HCT116 (cell line): ENCODE measurements at regions not wholly inside any gene's neighbourhood (a gene's known extent, or its start where the extent isn't known, plus 50 kb on each side); places are given as distances from the start of the nearest gene placed in this dataset.
"Not testable (repeated sequence)": the region's sequence is repeated elsewhere in the genome, so short reads cannot be mapped to it uniquely, and the experiment has no call there.

ENCODE experiments used
- ATAC-seq: fragments of 200-7000 bp; cut with Tn5 transposase; 2 replicates; pipeline ENCODE4 v1.9.1; 2020; ENCODE audit warnings: mild to moderate bottlenecking, moderate library complexity
- BruUV-seq: library from RNA; stranded (reverse); fragments of 400-500 nt; replicated peaks from 2 replicates; lab custom pipeline; 2021; lab: Mats Ljungman, UMichigan
- CTCF ChIA-PET: fragments of 300-600 bp; sonication (Branson Sonifier 250); formaldehyde crosslinking; loops from one replicate; lab custom pipeline; 2021; ENCODE audit warnings: antibody characterized with exemption; lab: Charles Lee
- POLR2A ChIA-PET: fragments of 300-600, 350-600 bp; sonication (Branson Sonifier 250); formaldehyde crosslinking; loops from one replicate; lab custom pipeline; 2021; ENCODE audit warnings: antibody characterized with exemption; lab: Charles Lee
- RAD21 ChIA-PET, 2 experiments: fragments of 300-600 bp; sonication (Branson Sonifier 250); formaldehyde crosslinking; loops; one replicate each; lab custom pipeline; 2023; ENCODE audit warnings: low total read pairs in 2 of 2; ENCODE audit not compliant: uncharacterized antibody in 2 of 2, unreplicated experiment in 2 of 2, low non-redundant PET in 1 of 2; lab: Charles Lee
- DNase-seq: peaks from one replicate; pipeline ENCODE4 v3.0.0-alpha.2; 2010; ENCODE audit warnings: low read depth, low spot score
- H2AFZ ChIP-seq: fragments of 200-600 bp; shearing (Covaris generic), sonication (generic); 2 replicates; pipeline ENCODE4 v1.6.1; 2017; ENCODE audit warnings: low read depth, mixed run types, mixed read lengths, antibody characterized with exemption, low read length; ENCODE audit not compliant: poor library complexity, severe bottlenecking
- H3K27ac ChIP-seq: 2 replicates; pipeline ENCODE4 v1.5.1; 2012; ENCODE audit warnings: low read depth, low read length
- H3K27me3 ChIP-seq: fragments of 200-600 bp; sonication (generic); 2 replicates; pipeline ENCODE4 v1.6.1; 2016; ENCODE audit warnings: mixed run types, low read length, mixed read lengths; ENCODE audit not compliant: insufficient read depth
- H3K36me3 ChIP-seq, 2 experiments: fragments of 200-500 bp in 1 of 2; fragments of 200-600 bp in 1 of 2; sonication (Bioruptor generic) in 1 of 2; sonication (generic) in 1 of 2; 2 replicates each; pipeline versions ENCODE4 v1.5.1 to v1.6.1; 2014 to 2016; ENCODE audit warnings: low read length in 2 of 2, inconsistent platforms in 1 of 2, mixed read lengths in 1 of 2, mixed run types in 1 of 2; ENCODE audit not compliant: insufficient read depth in 2 of 2, control insufficient read depth in 1 of 2
- H3K4me1 ChIP-seq, 2 experiments: fragments of 200-600 bp in 1 of 2; sonication (generic) in 1 of 2; 2 replicates each; pipeline versions ENCODE4 v1.5.1 to v1.6.1; 2012 to 2017; ENCODE audit warnings: low read length in 2 of 2, inconsistent platforms in 1 of 2, mild to moderate bottlenecking in 1 of 2, mixed read lengths in 1 of 2, mixed run types in 1 of 2, moderate library complexity in 1 of 2; ENCODE audit not compliant: insufficient read depth in 2 of 2, control insufficient read depth in 1 of 2
- H3K4me2 ChIP-seq: fragments of 200-600 bp; sonication (generic); 2 replicates; pipeline ENCODE4 v1.6.1; 2017; ENCODE audit warnings: mixed run types, low read length, mixed read lengths
- H3K4me3 ChIP-seq, 2 experiments: fragments of 200-600 bp in 1 of 2; sonication (generic) in 1 of 2; replicated peaks in 1 of 2; 2 replicates each; pipeline ENCODE4 v1.5.1; 2011 to 2016; ENCODE audit warnings: low read length in 2 of 2, control low read depth in 1 of 2, low read depth in 1 of 2, mild to moderate bottlenecking in 1 of 2, mixed read lengths in 1 of 2, mixed run types in 1 of 2
- H3K79me2 ChIP-seq: fragments of 200-600 bp; sonication (generic); 2 replicates; pipeline ENCODE4 v1.6.1; 2017; ENCODE audit warnings: mild to moderate bottlenecking, mixed run types, low read length, moderate library complexity, mixed read lengths; ENCODE audit not compliant: insufficient read depth
- H3K9ac ChIP-seq: fragments of 200-600 bp; sonication (generic); 2 replicates; pipeline ENCODE4 v1.6.1; 2016; ENCODE audit warnings: low read length, mixed read lengths
- H3K9me2 ChIP-seq: fragments of 200-600 bp; sonication (generic), shearing (Covaris generic); 2 replicates; pipeline ENCODE4 v1.6.1; 2017; ENCODE audit warnings: mixed run types, mild to moderate bottlenecking, moderate library complexity; ENCODE audit not compliant: insufficient read depth
- H3K9me3 ChIP-seq, 2 experiments: fragments of 200-500 bp in 1 of 2; fragments of 200-600 bp in 1 of 2; sonication (Bioruptor generic) in 1 of 2; sonication (generic) in 1 of 2; 2 replicates each; pipeline ENCODE4 v1.6.1; 2014 to 2017; ENCODE audit warnings: low read length in 2 of 2, mixed read lengths in 2 of 2, inconsistent platforms in 1 of 2, low read depth in 1 of 2, mild to moderate bottlenecking in 1 of 2, mixed run types in 1 of 2, moderate library complexity in 1 of 2; ENCODE audit not compliant: control insufficient read depth in 1 of 2, insufficient read depth in 1 of 2
- H4K20me1 ChIP-seq: fragments of 200-600 bp; sonication (generic), shearing (Covaris generic); 2 replicates; pipeline ENCODE4 v1.6.1; 2017; ENCODE audit warnings: mixed run types, mild to moderate bottlenecking, moderate library complexity; ENCODE audit not compliant: insufficient read depth
- intact Hi-C: fragments of 100-400 bp; cut with micrococcal nuclease; formaldehyde crosslinking; loops from 2 replicates; pipeline ENCODE4 v1.10.0; 2022

GRCh38 chr22:11054681-11055080, 4473.3 kb upstream of the OR11H1 start:
- H2AFZ ChIP-seq, intact Hi-C loops, CTCF ChIA-PET: not testable (repeated sequence)

DNA sequence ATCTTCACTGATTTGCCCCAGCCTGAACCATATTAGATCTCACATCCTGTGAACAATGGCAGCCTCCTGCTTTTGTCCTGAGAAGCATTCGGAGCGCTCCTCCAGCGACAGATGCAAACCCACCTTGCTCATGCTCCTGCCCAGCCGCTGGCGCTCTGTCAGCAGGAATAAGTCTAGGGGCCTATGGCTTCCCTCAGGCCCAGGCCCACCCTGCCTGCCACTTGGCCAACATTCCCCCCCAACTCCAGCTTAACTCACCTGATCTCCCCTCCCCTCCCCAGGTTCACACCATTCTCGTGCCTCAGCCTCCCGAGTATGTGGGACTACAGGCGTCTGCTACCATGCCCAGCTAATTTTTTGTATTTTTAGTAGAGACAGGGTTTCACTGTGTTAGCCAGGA, 4472.8 kb upstream of the OR11H1 start:
- BruUV-seq, H3K9me2 ChIP-seq, H2AFZ ChIP-seq, H3K79me2 ChIP-seq, intact Hi-C loops, H3K36me3 ChIP-seq, H3K9ac ChIP-seq, RAD21 ChIA-PET, POLR2A ChIA-PET, H3K4me2 ChIP-seq, H3K4me1 ChIP-seq, H3K4me3 ChIP-seq, H3K27me3 ChIP-seq, CTCF ChIA-PET, H3K27ac ChIP-seq, H4K20me1 ChIP-seq, DNase-seq, ATAC-seq: not testable (repeated sequence)
- H3K9me3 ChIP-seq: peaks cover 35 to 53% of the 10 kb centered on the region in 2 experiments

More at GRCh38 chr22:11054681-11055080, 4473.3 kb upstream of the OR11H1 start:
- H3K4me3 ChIP-seq, BruUV-seq, POLR2A ChIA-PET, H3K4me1 ChIP-seq, H4K20me1 ChIP-seq, H3K27me3 ChIP-seq, H3K36me3 ChIP-seq, H3K79me2 ChIP-seq, RAD21 ChIA-PET, H3K4me2 ChIP-seq, ATAC-seq, DNase-seq, H3K27ac ChIP-seq, H3K9me2 ChIP-seq, H3K9ac ChIP-seq: not testable (repeated sequence)
- H3K9me3 ChIP-seq: peaks cover 35 to 52% of the 10 kb centered on the region in 2 experiments

- not testable (repeated sequence) for BruUV-seq
Observed at GRCh38 chr22:11057955-11058547, 4469.9 kb upstream of the OR11H1 start.

GRCh38 chr22:11059129-11059528, 4468.9 kb upstream of the OR11H1 start:
- POLR2A ChIA-PET, BruUV-seq, H2AFZ ChIP-seq, intact Hi-C loops, H3K79me2 ChIP-seq, H3K9me2 ChIP-seq, H3K4me1 ChIP-seq, RAD21 ChIA-PET, H4K20me1 ChIP-seq, H3K27ac ChIP-seq, H3K4me2 ChIP-seq, CTCF ChIA-PET, H3K4me3 ChIP-seq, H3K9ac ChIP-seq, H3K36me3 ChIP-seq, H3K27me3 ChIP-seq, DNase-seq, ATAC-seq: not testable (repeated sequence)
- H3K9me3 ChIP-seq: peaks cover 35 to 46% of the 10 kb centered on the region in 2 experiments

More at GRCh38 chr22:11057955-11058547, 4469.9 kb upstream of the OR11H1 start:
- H3K9me2 ChIP-seq, H3K27me3 ChIP-seq, ATAC-seq, H3K9ac ChIP-seq, RAD21 ChIA-PET, H3K79me2 ChIP-seq, H4K20me1 ChIP-seq, H3K36me3 ChIP-seq, CTCF ChIA-PET, DNase-seq, H3K4me1 ChIP-seq, H3K4me3 ChIP-seq, H2AFZ ChIP-seq, intact Hi-C loops, H3K4me2 ChIP-seq, H3K27ac ChIP-seq, POLR2A ChIA-PET: not testable (repeated sequence)
- H3K9me3 ChIP-seq: peaks cover 35 to 47% of the 10 kb centered on the region in 2 experiments
